ENCODE measurements at regions not wholly inside any gene's neighbourhood (a gene's known extent, or its start where the extent isn't known, plus 50 kb on each side); places are given as distances from the start of the nearest gene placed in this dataset.

DNA sequence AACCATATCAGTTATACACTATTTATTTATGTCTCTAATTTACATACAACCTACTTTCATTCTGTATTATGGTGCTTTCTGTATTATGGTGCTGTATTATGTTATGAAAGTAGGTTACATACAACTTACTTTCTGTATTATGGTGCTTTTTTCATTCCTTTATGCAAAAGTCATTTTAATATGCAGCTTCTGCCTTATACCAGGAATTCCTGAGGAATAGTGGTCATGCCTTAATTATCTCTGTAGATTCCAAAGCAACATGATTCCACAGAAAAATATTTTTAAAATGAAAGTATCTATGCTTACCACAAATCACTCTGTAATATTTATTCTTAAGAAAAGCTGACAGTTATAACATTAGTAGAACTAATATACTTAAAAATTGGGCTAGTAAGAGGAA is 922.0 kb upstream of the NRXN1 start:
- CTCF ChIA-PET, result no interaction called here
- Histone ChIP-seq H3K27ac (no peak overlapping the region), H3K4me3 (no peak overlapping the region), H3K9me3 (peaks cover 21% of the 10 kb centered on the region; the same call in 1 of the 3 replicates), H3K4me1 (no peaks in the 10 kb centered on the region), H3K4me2 (no peak overlapping the region)
- FAIRE-seq, result no peak
- POLR2A ChIA-PET, result no interaction called here
- DNase-seq (ENCODE audit: low read depth in 1 of 2, low spot score in 1 of 2), result no peak
- no peak for TF ChIP-seq ZSCAN20 (CRISPR knock-in tag; IDR thresholded peaks at IDR 0.05)
- TF ChIP-seq MYC (IDR thresholded peaks at IDR 0.05; ENCODE audit: borderline replicate concordance, low read length), result no peak
- TF ChIP-seq ZC3H11A (IDR thresholded peaks at IDR 0.05), result no peak
- no peak for TF ChIP-seq GATA3 (IDR thresholded peaks at IDR 0.05; ENCODE audit: borderline replicate concordance)
- no peak for TF ChIP-seq HEYL (CRISPR knock-in tag; IDR thresholded peaks at IDR 0.05)
- TF ChIP-seq, protein P1, sequence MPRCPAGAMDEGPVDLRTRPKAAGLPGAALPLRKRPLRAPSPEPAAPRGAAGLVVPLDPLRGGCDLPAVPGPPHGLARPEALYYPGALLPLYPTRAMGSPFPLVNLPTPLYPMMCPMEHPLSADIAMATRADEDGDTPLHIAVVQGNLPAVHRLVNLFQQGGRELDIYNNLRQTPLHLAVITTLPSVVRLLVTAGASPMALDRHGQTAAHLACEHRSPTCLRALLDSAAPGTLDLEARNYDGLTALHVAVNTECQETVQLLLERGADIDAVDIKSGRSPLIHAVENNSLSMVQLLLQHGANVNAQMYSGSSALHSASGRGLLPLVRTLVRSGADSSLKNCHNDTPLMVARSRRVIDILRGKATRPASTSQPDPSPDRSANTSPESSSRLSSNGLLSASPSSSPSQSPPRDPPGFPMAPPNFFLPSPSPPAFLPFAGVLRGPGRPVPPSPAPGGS (IDR thresholded peaks at IDR 0.05), result no peak
- TF ChIP-seq MAFK (IDR thresholded peaks at IDR 0.05; ENCODE audit: partially characterized antibody), result no peak
- TF ChIP-seq HOXA7 (CRISPR knock-in tag; IDR thresholded peaks at IDR 0.05), result no peak
- TF ChIP-seq, protein P2, sequence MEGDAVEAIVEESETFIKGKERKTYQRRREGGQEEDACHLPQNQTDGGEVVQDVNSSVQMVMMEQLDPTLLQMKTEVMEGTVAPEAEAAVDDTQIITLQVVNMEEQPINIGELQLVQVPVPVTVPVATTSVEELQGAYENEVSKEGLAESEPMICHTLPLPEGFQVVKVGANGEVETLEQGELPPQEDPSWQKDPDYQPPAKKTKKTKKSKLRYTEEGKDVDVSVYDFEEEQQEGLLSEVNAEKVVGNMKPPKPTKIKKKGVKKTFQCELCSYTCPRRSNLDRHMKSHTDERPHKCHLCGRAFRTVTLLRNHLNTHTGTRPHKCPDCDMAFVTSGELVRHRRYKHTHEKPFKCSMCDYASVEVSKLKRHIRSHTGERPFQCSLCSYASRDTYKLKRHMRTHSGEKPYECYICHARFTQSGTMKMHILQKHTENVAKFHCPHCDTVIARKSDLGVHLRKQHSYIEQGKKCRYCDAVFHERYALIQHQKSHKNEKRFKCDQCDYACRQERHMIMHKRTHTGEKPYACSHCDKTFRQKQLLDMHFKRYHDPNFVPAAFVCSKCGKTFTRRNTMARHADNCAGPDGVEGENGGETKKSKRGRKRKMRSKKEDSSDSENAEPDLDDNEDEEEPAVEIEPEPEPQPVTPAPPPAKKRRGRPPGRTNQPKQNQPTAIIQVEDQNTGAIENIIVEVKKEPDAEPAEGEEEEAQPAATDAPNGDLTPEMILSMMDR (IDR thresholded peaks at IDR 0.05), result no peak
- TF ChIP-seq, protein P3, sequence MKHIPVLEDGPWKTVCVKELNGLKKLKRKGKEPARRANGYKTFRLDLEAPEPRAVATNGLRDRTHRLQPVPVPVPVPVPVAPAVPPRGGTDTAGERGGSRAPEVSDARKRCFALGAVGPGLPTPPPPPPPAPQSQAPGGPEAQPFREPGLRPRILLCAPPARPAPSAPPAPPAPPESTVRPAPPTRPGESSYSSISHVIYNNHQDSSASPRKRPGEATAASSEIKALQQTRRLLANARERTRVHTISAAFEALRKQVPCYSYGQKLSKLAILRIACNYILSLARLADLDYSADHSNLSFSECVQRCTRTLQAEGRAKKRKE (CRISPR knock-in tag; IDR thresholded peaks at IDR 0.05; ENCODE audit: low read depth), result no peak
- TF ChIP-seq, protein P4, sequence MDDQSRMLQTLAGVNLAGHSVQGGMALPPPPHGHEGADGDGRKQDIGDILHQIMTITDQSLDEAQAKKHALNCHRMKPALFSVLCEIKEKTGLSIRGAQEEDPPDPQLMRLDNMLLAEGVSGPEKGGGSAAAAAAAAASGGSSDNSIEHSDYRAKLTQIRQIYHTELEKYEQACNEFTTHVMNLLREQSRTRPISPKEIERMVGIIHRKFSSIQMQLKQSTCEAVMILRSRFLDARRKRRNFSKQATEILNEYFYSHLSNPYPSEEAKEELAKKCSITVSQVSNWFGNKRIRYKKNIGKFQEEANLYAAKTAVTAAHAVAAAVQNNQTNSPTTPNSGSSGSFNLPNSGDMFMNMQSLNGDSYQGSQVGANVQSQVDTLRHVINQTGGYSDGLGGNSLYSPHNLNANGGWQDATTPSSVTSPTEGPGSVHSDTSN (IDR thresholded peaks at IDR 0.05), result no peak
- no peak for TF ChIP-seq ESRRA (IDR thresholded peaks at IDR 0.05; ENCODE audit: borderline replicate concordance, low read length)
- TF ChIP-seq POLR2AphosphoS2 (conservative IDR thresholded peaks at IDR 0.05; ENCODE audit: low read length), result no peak
- TF ChIP-seq CBX8 (IDR thresholded peaks at IDR 0.05), result no peak
- no peak for ATAC-seq

DNA sequence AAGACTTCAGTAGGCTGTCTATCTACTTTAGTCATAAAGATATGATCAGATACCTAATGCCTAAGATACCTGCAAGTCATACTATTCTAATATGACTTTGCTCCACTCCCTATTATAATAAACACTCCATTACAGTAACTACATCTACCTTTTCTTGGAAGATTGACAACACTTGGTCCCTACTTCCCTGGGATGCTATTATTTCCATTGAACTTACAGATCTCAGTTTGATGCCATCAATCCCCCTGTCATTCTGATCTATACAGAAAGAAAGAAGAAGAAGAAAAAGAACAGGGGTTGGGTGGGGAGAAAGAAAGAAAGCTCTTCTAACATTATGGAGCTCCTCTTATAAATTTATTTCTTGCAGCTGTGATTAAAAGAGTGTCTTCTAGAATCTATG is 889.1 kb upstream of the NRXN1 start:
- H3K9me3 ChIP-seq, result peaks cover 12% of the 10 kb centered on the region
- no peaks in the 10 kb centered on the region for H3K4me1 ChIP-seq
- CTCF ChIA-PET, result no interaction called here
- H3K4me3 ChIP-seq, result no peak overlapping the region
- TF ChIP-seq RCOR1 (IDR thresholded peaks at IDR 0.05; ENCODE audit: low read depth, low read length), result no peak
- TF ChIP-seq SREBF2 (IDR thresholded peaks at IDR 0.05), result no peak
- no peak for TF ChIP-seq RARB (CRISPR knock-in tag; IDR thresholded peaks at IDR 0.05)
- no peak for TF ChIP-seq HDAC2 (IDR thresholded peaks at IDR 0.05)
- no peak for TF ChIP-seq CHD2 (IDR thresholded peaks at IDR 0.05; ENCODE audit: low read length, partially characterized antibody)
- no peak for TF ChIP-seq HOXA7 (CRISPR knock-in tag; IDR thresholded peaks at IDR 0.05)
- no peak overlapping the region for H3K4me2 ChIP-seq
- ATAC-seq (no peak), DNase-seq (ENCODE audit: low read depth in 1 of 2, low spot score in 1 of 2) (no peak), FAIRE-seq (no peak)
- POLR2A ChIA-PET, result no interaction called here
- no peak overlapping the region for H3K27ac ChIP-seq

DNA sequence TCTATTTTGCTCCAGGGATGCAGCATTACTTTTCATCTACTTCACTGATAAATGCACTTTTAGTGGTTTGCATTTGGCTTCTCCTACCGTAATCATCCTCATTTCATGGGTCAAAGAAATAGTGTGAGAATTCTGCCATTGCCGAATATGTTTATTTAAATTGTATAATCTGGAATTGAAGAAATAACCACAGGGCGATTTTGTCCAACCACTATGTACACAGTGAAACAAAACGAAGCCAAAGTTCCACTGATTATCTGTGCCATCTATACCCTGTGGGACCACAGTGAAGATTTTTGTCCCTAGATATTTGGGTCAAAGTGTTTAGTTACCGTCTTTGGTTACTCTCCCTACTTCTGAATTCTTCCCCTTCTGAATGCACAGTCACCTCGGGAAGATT is 888.6 kb upstream of the NRXN1 start:
- 30% methylated on average over 6 of the region's 6 CpGs for WGBS (ENCODE audit: missing lambda C conversion rate)
- CTCF ChIA-PET, result interaction anchor here (1.5 kb wide), 1 partner anchor 13 kb away, joined by 3 read pairs; no protein-coding TSS in a partner anchor
- TF ChIP-seq RFX5 (IDR thresholded peaks at IDR 0.05) (no peak), HEYL (CRISPR knock-in tag; IDR thresholded peaks at IDR 0.05) (no peak), MYC (IDR thresholded peaks at IDR 0.05; ENCODE audit: borderline replicate concordance, low read length) (no peak)
- TF ChIP-seq, protein P4 (IDR thresholded peaks at IDR 0.05), result no peak
- TF ChIP-seq, protein P1 (IDR thresholded peaks at IDR 0.05), result no peak
- Histone ChIP-seq H3K4me3 (no peak overlapping the region), H3K27ac (no peak overlapping the region), H3K9me3 (peaks cover 12% of the 10 kb centered on the region), H3K4me2 (no peak overlapping the region), H3K4me1 (no peaks in the 10 kb centered on the region)
- POLR2A ChIA-PET, result no interaction called here
- DNase-seq (ENCODE audit: low read depth in 1 of 2, low spot score in 1 of 2) (no peak), FAIRE-seq (no peak), ATAC-seq (no peak)

All from A549 (cell line).